GM12865 (cell line): ENCODE measurements at regions not wholly inside any gene's neighbourhood (a gene's known extent, or its start where the extent isn't known, plus 50 kb on each side); places are given as distances from the start of the nearest gene placed in this dataset.

Experiments
- DNase-seq: peaks from one replicate; pipeline ENCODE4 v3.0.0; 2010; ENCODE audit warnings: low read depth
- H3K4me3 ChIP-seq: 2 replicates; pipeline ENCODE4 v1.5.1; 2011; ENCODE audit warnings: mild to moderate bottlenecking, low read depth, low read length, control low read depth
- CTCF ChIP-seq: IDR thresholded peaks from 2 replicates; pipeline ENCODE4 v1.5.1; 2011; ENCODE audit warnings: low read length, control low read depth, low read depth, inconsistent platforms; ENCODE audit not compliant: insufficient read depth; ENCODE audit errors: missing control alignments

- H3K4me3 ChIP-seq: no peak overlapping the region
- DNase-seq: no peak
- no peak for TF ChIP-seq CTCF
These were observed 58.0 kb upstream of the ITSN2 start for GRCh38 chr2:24418166-24418841.

- TF ChIP-seq CTCF: no peak
- no peak for DNase-seq
- no peak overlapping the region for H3K4me3 ChIP-seq
These were observed 52.5 kb upstream of the ITSN2 start for GRCh38 chr2:24412812-24413211.

- TF ChIP-seq CTCF: no peak
- no peak for DNase-seq
- no peak overlapping the region for H3K4me3 ChIP-seq
These were observed 51.3 kb upstream of the ITSN2 start for GRCh38 chr2:24411488-24412151.

DNA sequence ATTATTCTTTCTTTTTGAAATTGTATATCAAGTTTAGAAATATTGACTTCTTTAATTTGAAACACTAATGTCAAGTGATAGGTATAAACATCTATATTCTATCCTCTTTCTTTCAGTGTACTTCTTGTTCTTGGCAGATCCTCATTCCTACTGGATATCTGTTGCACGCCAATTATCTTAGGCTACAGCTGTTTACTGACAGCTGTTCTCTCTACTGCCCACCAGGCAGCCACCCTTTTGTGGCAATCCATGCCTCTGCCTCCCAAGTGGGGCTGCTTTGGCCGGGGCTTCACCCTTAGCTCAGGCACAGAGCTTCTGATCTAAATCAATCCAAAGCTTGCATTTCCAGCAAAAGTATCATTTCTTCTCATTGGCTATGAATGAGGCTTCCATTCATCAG, 50.6 kb upstream of the ITSN2 start:
- H3K4me3 ChIP-seq: no peak overlapping the region
- no peak for TF ChIP-seq CTCF
- DNase-seq: no peak

DNA sequence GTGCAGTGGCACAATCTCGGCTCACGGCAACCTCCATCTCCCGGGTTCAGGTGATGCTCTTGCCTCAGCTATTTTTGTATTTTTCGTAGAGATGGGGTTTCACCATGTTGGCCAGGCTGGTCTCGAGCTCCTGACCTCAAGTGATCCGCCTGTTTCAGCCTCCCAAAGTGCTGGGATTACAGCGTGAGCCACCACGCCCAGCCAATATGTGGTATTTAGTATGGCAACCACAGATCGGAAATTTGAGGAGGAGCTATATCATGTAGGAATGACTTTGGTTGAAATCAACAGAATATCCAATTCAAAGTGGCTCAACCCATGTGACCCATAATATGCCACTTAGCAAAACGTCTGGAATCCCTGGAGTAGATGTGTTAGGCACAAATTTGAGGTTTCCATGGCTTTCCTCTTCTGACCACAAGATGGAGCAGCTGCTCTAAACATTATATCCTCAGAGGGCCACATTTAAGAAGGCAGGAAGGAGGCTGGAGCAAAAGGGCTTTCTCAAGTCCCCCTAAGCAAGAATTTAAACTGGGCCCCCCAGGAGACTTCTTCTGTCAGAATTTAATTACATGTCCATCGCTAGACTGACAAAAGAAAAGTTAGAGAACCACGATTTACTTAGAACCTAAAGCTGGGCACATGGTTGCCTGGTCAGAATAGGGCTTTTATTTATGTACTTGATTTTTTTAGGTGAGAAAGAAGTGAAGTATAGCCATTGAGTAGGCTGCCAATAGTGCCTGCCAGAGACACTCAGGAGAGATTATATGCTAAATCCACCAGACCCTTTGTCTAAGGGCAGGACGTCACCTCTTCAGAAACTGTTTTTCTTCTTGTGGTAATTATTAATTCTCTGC, 49.6 kb upstream of the ITSN2 start:
- peak; percentile 79 for TF ChIP-seq CTCF
- peak; percentile 76 for DNase-seq
- no peak overlapping the region for H3K4me3 ChIP-seq
